HG03066 (cell line): ENCODE measurements at regions not wholly inside any gene's neighbourhood (a gene's known extent, or its start where the extent isn't known, plus 50 kb on each side); places are given as distances from the start of the nearest gene placed in this dataset.

ENCODE experiments used
- ATAC-seq: cut with Tn5 transposase; IDR thresholded peaks from one replicate; pipeline ENCODE4 v1.9.1; 2021; ENCODE audit warnings: low read depth; ENCODE audit not compliant: unreplicated experiment

GRCh38 chr13:91076830-91077229, 270.7 kb upstream of the MIR17HG start:
- no peak for ATAC-seq

- ATAC-seq, result no peak
Measured at GRCh38 chr13:91078093-91078679, 269.3 kb upstream of the MIR17HG start.

DNA sequence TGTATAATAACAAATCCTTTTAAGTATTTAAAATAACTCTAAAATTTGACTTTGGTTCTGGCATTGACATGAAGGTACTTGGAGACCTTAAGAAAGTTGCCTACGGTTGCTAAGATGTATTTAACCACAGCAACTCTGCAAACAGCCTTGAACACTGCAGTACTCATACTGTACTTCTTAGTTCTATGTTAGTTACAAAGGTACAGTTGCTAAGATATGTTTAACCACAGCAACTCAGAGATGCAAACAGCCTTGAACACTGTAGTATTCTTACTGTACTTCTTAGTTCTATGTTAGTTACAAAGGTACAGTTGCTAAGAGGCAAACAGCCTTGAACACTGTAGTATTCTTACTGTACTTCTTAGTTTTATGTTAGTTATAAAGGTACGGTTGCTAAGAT, 268.3 kb upstream of the MIR17HG start:
- no peak for ATAC-seq

DNA sequence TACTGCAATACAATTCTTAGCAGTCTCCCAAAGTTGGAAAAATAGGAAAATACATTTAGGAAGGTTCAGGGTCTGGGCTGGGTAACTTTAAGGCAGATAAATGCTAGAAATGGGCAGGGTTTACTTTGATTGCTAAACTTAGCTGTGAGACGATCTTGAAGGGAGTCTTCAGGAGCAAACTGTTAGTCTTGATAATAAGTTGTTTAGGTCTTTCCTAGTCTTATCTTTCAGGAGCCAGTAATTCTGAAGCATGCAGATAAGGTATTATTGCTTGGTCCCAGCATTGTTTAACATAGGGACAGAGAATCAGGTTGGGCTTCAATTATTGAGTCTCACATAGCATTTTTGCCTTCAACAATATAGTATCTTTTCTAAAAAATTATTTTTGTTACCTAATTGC, 262.4 kb upstream of the MIR17HG start:
- ATAC-seq, result no peak

DNA sequence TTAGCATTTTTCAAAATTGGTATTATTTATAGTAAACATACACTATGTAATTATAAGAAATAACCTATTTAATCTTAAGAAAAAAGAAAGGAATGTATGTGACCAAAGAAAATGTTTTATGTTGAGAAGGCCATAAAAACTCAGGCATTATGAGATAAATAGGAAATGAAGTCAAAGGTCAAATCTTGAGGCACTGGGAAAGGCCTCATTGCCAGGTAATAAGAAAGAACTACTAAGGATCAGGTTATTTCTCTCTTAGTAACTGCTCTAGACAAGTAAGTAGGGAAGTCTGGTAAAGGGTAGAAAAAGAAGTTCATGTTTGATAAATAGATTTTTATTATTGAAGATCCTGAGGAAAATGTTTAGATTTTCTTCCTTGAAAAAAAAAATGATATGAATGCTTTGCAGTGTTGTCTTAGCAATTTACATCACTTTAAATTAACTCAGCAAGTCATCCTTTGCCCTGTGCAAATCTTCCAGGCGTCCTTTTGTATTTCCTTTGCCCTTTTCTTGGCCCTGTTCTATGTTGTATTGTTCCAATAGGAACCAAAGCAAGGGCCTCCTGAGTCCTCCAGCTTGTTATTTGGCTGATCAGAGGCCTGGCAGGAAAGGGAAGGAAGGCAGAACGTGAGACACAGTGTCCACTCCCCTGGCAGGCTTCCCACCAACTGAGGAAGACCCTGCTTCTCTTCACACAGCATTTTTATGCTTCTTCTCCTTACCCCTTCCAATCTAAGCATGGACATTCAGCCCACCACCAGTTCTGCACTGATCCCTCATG, 260.4 kb upstream of the MIR17HG start:
- ATAC-seq, result no peak

DNA sequence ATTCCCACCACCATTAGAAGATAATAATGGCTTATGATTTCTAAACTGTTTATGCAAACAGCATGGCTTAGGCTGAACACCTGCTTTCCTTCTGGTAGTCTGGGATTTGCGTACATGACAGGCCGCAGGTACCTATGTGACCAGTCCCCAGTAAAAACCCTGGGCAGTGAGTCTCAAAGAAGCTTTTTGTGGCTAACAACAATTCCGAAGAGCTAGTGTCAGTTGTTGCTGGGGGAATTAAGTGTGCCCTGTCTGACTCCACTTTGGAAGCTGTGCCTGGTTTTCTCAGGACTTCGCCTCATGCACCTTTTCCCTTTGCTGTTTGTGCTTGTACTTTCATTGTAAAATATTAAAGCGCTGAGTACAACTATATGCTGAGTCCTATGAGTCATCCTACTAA, 250.2 kb upstream of the MIR17HG start:
- ATAC-seq, result no peak

- no peak for ATAC-seq
Measured at GRCh38 chr13:91099877-91100276, 247.6 kb upstream of the MIR17HG start.

DNA sequence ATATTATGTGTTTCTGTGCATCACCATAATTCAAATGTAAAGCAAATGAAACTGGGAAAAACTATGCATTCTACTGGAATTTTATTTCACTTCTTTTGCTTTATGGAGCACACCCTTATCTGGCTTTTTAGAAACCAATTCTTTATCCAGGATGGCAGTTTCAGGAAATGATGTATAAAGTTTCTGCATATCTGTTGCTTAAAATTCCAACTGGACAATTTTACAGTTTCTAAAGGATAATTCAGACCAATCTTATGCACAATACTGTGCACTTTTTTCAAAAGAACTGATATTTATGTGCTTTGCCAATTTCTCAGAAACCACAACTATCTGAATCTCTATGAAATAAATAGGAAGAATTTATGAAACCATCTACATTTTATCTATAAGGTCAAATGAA, 246.5 kb upstream of the MIR17HG start:
- ATAC-seq, result no peak

GRCh38 chr13:91101381-91101780, 246.1 kb upstream of the MIR17HG start:
- ATAC-seq, result no peak

- ATAC-seq, result no peak
Measured at GRCh38 chr13:91105270-91105669, 242.2 kb upstream of the MIR17HG start.

GRCh38 chr13:91106565-91106964, 240.9 kb upstream of the MIR17HG start:
- no peak for ATAC-seq

DNA sequence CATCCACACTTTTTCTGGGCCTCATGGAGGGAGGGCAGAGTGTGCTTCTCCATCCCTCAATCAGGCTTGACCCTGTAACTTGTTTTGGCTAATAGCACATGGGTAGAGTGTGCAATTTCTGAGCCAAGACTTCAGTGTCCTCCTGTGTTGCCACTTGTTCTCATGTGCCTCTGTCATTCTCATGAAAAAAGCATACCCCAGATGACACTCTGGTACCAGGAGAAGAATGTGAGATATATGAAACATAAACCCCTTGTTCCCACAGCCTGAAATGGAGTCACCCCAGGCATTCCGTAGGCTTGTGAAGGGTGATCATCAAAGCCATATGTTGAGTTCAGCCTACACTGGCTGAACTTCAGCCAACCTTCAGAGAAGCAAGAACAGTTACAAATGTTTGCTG, 239.2 kb upstream of the MIR17HG start:
- no peak for ATAC-seq

DNA sequence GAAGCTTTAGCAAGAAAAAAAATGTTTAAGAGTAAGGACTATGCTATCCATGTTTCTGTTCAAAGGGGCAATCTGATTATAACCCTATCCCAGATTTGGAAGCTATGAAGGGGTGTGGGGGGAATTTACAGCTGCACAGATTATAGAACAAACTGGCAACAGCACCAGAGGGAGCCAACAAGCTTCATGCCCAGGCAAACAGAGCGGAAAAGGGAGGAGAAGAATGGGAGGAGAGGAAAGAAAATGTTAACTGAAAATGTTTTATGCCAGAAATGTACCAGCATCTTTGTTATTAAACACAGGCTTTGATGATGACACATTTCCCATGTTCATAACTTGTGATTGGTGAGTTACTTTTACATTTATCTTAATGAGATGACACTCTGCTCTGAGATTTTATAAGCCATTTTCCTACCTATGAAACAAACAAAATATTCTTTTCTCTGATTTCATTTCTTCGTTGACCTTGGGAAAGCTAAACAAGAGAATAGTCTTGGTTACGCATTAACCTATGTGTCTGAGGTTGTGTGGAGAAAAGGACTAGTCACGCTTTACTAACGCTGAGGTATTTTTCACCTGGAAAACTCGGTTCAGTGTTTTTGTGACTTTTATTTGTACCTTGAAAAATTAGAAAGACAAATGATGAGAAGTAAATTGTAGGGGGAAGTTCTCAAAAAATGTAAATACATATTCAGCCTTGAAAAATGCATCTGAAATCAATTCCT, 235.8 kb upstream of the MIR17HG start:
- ATAC-seq, result no peak

GRCh38 chr13:91112201-91112923, 235.1 kb upstream of the MIR17HG start:
- ATAC-seq, result no peak

GRCh38 chr13:91112924-91113277, 234.6 kb upstream of the MIR17HG start:
- ATAC-seq, result no peak

GRCh38 chr13:91115776-91116175, 231.7 kb upstream of the MIR17HG start:
- no peak for ATAC-seq

DNA sequence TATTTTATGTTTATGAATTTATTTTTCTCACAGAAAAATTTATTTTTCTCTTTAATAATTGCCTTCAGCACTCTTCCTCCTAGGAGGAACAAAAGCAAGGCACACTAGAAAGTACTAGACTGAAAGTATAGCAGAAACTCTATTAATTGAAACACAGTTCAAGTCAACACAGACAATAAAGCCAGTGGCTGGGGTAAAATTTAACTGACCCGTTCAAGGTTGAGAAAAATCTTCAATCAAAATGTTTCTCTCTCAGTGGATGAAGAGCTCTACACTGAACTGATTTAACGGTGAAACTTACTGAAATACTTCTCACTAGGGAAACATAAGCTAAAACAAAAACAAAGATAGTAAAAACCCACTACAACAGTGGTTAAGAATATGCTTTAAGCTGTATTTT, 230.1 kb upstream of the MIR17HG start:
- ATAC-seq, result no peak

DNA sequence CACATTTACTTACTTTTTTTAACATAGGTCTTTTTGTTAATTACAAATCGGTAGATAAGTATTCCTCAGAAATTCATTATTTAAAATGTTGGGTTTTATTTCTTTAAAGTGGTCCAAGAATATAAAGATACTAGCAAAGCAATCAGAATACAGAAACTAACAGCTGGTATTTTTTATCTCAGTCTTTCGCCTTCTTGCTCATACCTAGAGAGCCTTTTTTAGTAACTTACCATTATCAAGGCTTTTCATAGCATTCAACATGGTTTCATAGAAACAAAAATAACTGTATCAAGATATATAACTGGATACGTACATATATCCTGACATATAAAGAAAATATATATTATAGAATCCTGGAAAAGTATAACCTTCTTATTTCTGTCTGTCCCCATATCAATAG, 227.8 kb upstream of the MIR17HG start:
- no peak for ATAC-seq

DNA sequence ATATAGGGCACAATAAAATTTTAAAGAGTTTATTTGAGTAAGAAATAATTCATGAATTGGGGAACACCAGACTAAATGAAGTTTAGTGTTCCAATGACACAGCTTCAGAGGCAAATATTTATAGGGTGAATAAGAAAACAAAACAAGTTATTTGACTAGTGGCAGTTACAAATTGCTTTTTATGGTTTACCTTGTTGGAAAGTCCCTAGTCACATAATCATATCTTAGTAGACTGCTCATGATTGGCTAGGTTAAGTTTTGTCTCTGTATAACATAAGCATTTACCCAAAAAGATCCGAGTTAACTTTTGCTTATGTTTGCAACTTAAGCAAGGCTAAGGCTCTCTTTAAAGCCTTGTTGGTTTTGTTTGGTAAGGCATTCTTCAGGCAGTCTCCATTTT, 224.7 kb upstream of the MIR17HG start:
- no peak for ATAC-seq

DNA sequence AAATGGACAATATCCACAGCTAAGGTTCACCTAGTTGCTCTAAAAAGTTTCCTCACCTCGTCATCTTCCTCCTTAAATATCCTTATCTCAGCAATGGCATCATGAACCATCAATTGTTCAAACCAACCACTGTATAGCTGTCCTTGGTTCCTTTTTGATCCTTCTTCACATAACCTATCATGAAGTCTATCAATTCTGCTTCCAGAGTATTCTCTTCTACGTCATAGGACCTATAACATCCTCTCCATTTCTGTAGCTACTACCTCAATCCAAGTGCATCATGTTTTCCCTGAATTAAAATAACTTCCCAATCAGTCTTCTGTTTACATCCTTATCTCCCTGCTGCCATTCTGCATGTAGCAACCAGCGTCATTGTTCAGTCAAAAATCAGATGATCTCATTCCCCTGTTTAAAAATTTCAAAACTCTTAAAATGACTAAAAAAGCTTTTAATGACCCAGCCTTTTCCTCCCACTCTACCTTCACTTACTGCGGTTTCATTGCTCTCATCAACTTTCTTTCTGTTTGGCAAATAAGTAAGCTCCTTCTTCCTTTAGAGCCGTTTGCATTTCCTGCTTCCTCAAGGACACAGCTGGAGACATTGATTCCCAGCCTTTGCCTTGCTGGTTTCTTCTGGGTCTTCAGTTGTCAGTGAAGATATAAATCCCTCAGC, 223.9 kb upstream of the MIR17HG start:
- ATAC-seq, result peak; percentile 59

GRCh38 chr13:91126806-91127205, 220.7 kb upstream of the MIR17HG start:
- no peak for ATAC-seq
